HEK293 (cell line): ENCODE measurements at regions not wholly inside any gene's neighbourhood (a gene's known extent, or its start where the extent isn't known, plus 50 kb on each side); places are given as distances from the start of the nearest gene placed in this dataset.
A peak's percentile ranks its signal among the peaks of the same experiment; 100 is the strongest.

Experiments used
- CTCF ChIA-PET: fragments of 350-600 bp; formaldehyde crosslinking; extraction: SDS; loops from one replicate; lab custom pipeline; 2021; ENCODE audit warnings: antibody characterized with exemption; lab: Yijun Ruan, JAX
- POLR2A ChIA-PET: fragments of 300-600 bp; formaldehyde crosslinking; extraction: SDS; loops from one replicate; lab custom pipeline; 2020; ENCODE audit warnings: antibody characterized with exemption, inconsistent platforms; lab: Yijun Ruan, JAX
- H3K27ac ChIP-seq: fragments of 200-500 bp; sonication (Bioruptor generic); 2 replicates; pipeline ENCODE4 v1.5.1; 2014; ENCODE audit warnings: low read depth, low read length, control low read depth, inconsistent platforms; ENCODE audit errors: extremely low read depth
- H3K36me3 ChIP-seq, 2 experiments: fragments of 200-500 bp in 1 of 2; sonication (Bioruptor generic) in 1 of 2; 1 replicate in 1 of 2; 2 replicates in 1 of 2; pipeline ENCODE4 v1.5.1; 2014 to 2017; ENCODE audit warnings: inconsistent platforms in 2 of 2, low read length in 2 of 2; ENCODE audit not compliant: control insufficient read depth in 2 of 2, insufficient read depth in 1 of 2
- H3K4me1 ChIP-seq: fragments of 200-500 bp; sonication (Bioruptor generic); 2 replicates; pipeline ENCODE4 v1.5.1; 2014; ENCODE audit warnings: mild to moderate bottlenecking, low read length, inconsistent platforms; ENCODE audit not compliant: control insufficient read depth, insufficient read depth
- H3K4me3 ChIP-seq: 2 replicates; pipeline ENCODE4 v1.5.1; 2011; ENCODE audit warnings: low read depth, mild to moderate bottlenecking, control low read depth, low read length, moderate library complexity
- H3K9me3 ChIP-seq: fragments of 200-500 bp; sonication (Bioruptor generic); 2 replicates; pipeline ENCODE4 v1.5.1; 2014; ENCODE audit warnings: low read depth, low read length, inconsistent platforms; ENCODE audit not compliant: control insufficient read depth, insufficient read depth
- FEZF1 ChIP-seq: fragments of 450-650 bp; formaldehyde crosslinking; IDR thresholded peaks from 2 replicates; pipeline ENCODE4 v1.5.1; 2016; ENCODE audit warnings: missing biosample characterization, missing genetic modification characterization
- GLI2 ChIP-seq: fragments of 450-650 bp; formaldehyde crosslinking; IDR thresholded peaks from 2 replicates; pipeline ENCODE4; 2017; ENCODE audit warnings: missing biosample characterization, missing genetic modification characterization, low read depth, borderline replicate concordance
- KLF10 ChIP-seq: fragments of 450-650 bp; IDR thresholded peaks from 2 replicates; pipeline ENCODE4 v1.5.1; 2018; ENCODE audit warnings: missing biosample characterization, mild to moderate bottlenecking, missing genetic modification characterization
- KLF7 ChIP-seq: fragments of 450-650 bp; formaldehyde crosslinking; IDR thresholded peaks from 2 replicates; pipeline ENCODE4 v1.5.1; 2016; ENCODE audit warnings: missing biosample characterization, missing genetic modification characterization, borderline replicate concordance
- YY1 ChIP-seq: fragments of 450-650 bp; formaldehyde crosslinking; IDR thresholded peaks from 2 replicates; pipeline ENCODE4 v1.5.1; 2018; ENCODE audit warnings: missing biosample characterization, missing genetic modification characterization
- ZBTB1 ChIP-seq: fragments of 450-650 bp; formaldehyde crosslinking; IDR thresholded peaks from 2 replicates; pipeline ENCODE4 v1.5.1; 2016; ENCODE audit warnings: missing biosample characterization, missing genetic modification characterization
- ZBTB7A ChIP-seq: fragments of 450-650 bp; formaldehyde crosslinking; IDR thresholded peaks from 2 replicates; pipeline ENCODE4 v1.5.1; 2016; ENCODE audit warnings: low read depth, missing biosample characterization, missing genetic modification characterization
- ZNF114 ChIP-seq: fragments of 450-650 bp; formaldehyde crosslinking; IDR thresholded peaks from 2 replicates; pipeline ENCODE4 v1.5.0; 2017; ENCODE audit warnings: missing biosample characterization, missing genetic modification characterization
- ZNF184 ChIP-seq: fragments of 450-650 bp; IDR thresholded peaks from 2 replicates; pipeline ENCODE4 v1.5.1; 2018; ENCODE audit warnings: missing biosample characterization, mild to moderate bottlenecking, missing genetic modification characterization
- ZNF23 ChIP-seq: fragments of 450-650 bp; formaldehyde crosslinking; IDR thresholded peaks from 2 replicates; pipeline ENCODE4 v1.5.1; 2016; ENCODE audit warnings: missing biosample characterization, missing genetic modification characterization, borderline replicate concordance
- ZNF292 ChIP-seq: fragments of 450-650 bp; formaldehyde crosslinking; IDR thresholded peaks from 2 replicates; pipeline ENCODE4 v1.5.1; 2016; ENCODE audit warnings: low read depth, missing biosample characterization, missing genetic modification characterization, borderline replicate concordance
- ZNF324 ChIP-seq: fragments of 450-650 bp; formaldehyde crosslinking; IDR thresholded peaks from 2 replicates; pipeline ENCODE4 v1.5.1; 2016; ENCODE audit warnings: missing biosample characterization, missing genetic modification characterization
- ZNF473 ChIP-seq: fragments of 450-650 bp; formaldehyde crosslinking; IDR thresholded peaks from 2 replicates; pipeline ENCODE4 v1.5.1; 2017; ENCODE audit warnings: missing biosample characterization, missing genetic modification characterization
- ZNF501 ChIP-seq: fragments of 450-650 bp; formaldehyde crosslinking; IDR thresholded peaks from 2 replicates; pipeline ENCODE4 v1.5.1; 2016; ENCODE audit warnings: missing biosample characterization, missing genetic modification characterization
- ZNF549 ChIP-seq: fragments of 450-650 bp; IDR thresholded peaks from 2 replicates; pipeline ENCODE4 v1.5.1; 2018; ENCODE audit warnings: missing biosample characterization, missing genetic modification characterization, mild to moderate bottlenecking, inconsistent platforms, moderate library complexity
- ZNF654 ChIP-seq: fragments of 450-650 bp; formaldehyde crosslinking; IDR thresholded peaks from 2 replicates; pipeline ENCODE4 v1.5.1; 2016; ENCODE audit warnings: low read depth, missing biosample characterization, missing genetic modification characterization
- ZNF701 ChIP-seq: fragments of 450-650 bp; formaldehyde crosslinking; IDR thresholded peaks from 2 replicates; pipeline ENCODE4 v1.5.1; 2016; ENCODE audit warnings: missing biosample characterization, missing genetic modification characterization
- ZNF707 ChIP-seq: fragments of 450-650 bp; formaldehyde crosslinking; IDR thresholded peaks from 2 replicates; pipeline ENCODE4 v1.5.1; 2016; ENCODE audit warnings: missing biosample characterization, missing genetic modification characterization
- TF ChIP-seq, protein P1 (sequence below): fragments of 450-650 bp; formaldehyde crosslinking; IDR thresholded peaks from 2 replicates; pipeline ENCODE4 v1.5.1; 2016; ENCODE audit warnings: missing biosample characterization, missing genetic modification characterization, borderline replicate concordance
- TF ChIP-seq, protein P2 (sequence below): fragments of 450-650 bp; formaldehyde crosslinking; IDR thresholded peaks from 2 replicates; pipeline ENCODE4 v1.5.1; 2016; ENCODE audit warnings: missing biosample characterization, missing genetic modification characterization

DNA sequence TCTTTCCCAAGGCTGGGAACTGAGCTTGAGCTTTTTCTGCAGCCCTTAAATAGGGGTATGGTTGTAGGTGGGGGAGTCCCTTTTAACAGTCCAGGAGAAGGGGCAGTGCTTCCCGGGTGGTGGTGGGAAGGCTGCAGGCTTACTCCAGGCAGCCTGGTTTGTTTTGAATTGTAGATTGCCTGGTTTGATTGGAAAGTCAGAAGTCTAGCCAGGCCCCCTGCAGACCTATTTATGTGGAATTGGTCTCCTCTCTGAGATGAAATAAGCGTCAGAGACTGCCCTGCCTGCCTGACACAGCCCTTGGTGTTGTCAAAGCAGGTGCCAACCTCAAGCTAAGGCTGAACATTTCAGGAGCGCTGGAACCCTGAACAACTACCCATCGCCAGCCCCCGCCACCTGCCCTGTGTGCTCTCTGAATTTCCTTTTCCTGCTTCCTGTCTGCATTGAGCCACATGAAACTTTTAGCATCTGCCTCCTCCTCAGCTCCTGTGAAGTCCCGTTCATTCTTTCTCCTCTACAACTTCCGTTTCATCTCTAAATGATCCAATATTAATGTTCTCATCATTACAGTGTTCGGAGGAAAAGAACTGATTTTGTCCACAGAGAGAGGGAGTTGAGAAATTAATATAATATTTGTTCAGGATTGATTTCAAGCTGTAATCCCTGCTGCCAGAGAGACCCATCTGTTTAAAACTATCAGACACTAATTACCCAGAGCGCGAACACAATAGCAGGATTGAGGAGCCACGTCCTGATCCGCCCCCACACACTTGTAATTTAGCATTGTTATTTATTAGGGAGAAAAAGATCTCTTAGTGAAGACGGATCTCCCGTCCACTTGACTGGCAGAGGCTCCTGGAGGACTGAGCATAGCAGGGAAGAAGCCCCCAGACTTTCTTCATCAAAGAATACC is 136.5 kb downstream of the TRIM29 start:
- Histone ChIP-seq H3K4me3 (no peak overlapping the region), H3K9me3 (no peaks in the 10 kb centered on the region), H3K4me1 (no peaks in the 10 kb centered on the region), H3K27ac (no peak overlapping the region), H3K36me3 (no peaks in the 10 kb centered on the region)
- TF ChIP-seq ZNF23 (tag by site-specific recombination) = no peak
- TF ChIP-seq ZNF707 (tag by site-specific recombination) = no peak
- no peak for TF ChIP-seq ZBTB1 (tag by site-specific recombination)
- TF ChIP-seq ZNF184 (tag by site-specific recombination) = no peak
- no peak for TF ChIP-seq ZNF114 (tag by site-specific recombination)
- TF ChIP-seq KLF10 = no peak
- no peak for TF ChIP-seq ZBTB7A (tag by site-specific recombination)
- TF ChIP-seq, protein P1, sequence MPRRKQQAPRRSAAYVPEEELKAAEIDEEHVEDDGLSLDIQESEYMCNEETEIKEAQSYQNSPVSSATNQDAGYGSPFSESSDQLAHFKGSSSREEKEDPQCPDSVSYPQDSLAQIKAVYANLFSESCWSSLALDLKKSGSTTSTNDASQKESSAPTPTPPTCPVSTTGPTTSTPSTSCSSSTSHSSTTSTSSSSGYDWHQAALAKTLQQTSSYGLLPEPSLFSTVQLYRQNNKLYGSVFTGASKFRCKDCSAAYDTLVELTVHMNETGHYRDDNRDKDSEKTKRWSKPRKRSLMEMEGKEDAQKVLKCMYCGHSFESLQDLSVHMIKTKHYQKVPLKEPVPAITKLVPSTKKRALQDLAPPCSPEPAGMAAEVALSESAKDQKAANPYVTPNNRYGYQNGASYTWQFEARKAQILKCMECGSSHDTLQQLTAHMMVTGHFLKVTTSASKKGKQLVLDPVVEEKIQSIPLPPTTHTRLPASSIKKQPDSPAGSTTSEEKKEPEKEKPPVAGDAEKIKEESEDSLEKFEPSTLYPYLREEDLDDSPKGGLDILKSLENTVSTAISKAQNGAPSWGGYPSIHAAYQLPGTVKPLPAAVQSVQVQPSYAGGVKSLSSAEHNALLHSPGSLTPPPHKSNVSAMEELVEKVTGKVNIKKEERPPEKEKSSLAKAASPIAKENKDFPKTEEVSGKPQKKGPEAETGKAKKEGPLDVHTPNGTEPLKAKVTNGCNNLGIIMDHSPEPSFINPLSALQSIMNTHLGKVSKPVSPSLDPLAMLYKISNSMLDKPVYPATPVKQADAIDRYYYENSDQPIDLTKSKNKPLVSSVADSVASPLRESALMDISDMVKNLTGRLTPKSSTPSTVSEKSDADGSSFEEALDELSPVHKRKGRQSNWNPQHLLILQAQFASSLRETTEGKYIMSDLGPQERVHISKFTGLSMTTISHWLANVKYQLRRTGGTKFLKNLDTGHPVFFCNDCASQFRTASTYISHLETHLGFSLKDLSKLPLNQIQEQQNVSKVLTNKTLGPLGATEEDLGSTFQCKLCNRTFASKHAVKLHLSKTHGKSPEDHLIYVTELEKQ (tag by site-specific recombination) = no peak
- no peak for TF ChIP-seq GLI2
- TF ChIP-seq, protein P2, sequence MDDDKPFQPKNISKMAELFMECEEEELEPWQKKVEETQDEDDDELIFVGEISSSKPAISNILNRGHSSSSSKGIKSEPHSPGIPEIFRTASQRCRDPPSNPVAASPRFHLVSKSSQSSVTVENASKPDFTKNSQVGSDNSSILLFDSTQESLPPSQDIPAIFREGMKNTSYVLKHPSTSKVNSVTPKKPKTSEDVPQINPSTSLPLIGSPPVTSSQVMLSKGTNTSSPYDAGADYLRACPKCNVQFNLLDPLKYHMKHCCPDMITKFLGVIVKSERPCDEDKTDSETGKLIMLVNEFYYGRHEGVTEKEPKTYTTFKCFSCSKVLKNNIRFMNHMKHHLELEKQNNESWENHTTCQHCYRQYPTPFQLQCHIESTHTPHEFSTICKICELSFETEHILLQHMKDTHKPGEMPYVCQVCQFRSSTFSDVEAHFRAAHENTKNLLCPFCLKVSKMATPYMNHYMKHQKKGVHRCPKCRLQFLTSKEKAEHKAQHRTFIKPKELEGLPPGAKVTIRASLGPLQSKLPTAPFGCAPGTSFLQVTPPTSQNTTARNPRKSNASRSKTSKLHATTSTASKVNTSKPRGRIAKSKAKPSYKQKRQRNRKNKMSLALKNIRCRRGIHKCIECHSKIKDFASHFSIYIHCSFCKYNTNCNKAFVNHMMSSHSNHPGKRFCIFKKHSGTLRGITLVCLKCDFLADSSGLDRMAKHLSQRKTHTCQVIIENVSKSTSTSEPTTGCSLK (tag by site-specific recombination) = no peak
- no peak for TF ChIP-seq ZNF701 (tag by site-specific recombination)
- no peak for TF ChIP-seq FEZF1 (tag by site-specific recombination)
- TF ChIP-seq YY1 (tag by site-specific recombination) = no peak
- no peak for TF ChIP-seq ZNF324 (tag by site-specific recombination)
- no peak for TF ChIP-seq ZNF473
- TF ChIP-seq ZNF501 (tag by site-specific recombination) = no peak
- no peak for TF ChIP-seq ZNF292 (tag by site-specific recombination)
- TF ChIP-seq KLF7 = no peak
- ChIA-PET CTCF (interaction anchor here (0.6 to 2.2 kb wide), 6 partner anchors 10 to 346 kb away, joined by 3 to 12 read pairs (median 3); no protein-coding TSS in a partner anchor), POLR2A (no interaction called here)

DNA sequence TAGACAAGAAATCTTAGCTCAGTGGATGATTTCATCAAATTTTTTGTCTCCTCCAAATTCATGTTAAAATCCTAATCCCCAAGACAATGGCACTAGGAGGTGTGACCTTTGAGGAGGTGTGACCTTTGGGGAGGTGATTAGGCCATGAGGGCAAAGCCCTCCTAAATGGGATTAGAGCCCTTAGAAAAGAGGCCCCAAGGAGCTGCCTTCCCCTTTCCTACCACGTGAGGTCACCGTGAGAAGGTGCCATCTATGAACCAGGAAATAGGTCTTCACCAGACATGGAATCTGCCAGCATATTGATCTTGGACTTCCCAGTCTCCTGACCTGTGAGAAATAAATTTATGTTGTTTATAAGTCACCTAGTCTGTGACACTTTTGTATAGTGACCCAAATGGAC is 138.7 kb downstream of the TRIM29 start:
- no peak overlapping the region for H3K27ac ChIP-seq
- POLR2A ChIA-PET = no interaction called here
- H3K9me3 ChIP-seq = no peaks in the 10 kb centered on the region
- H3K36me3 ChIP-seq = no peaks in the 10 kb centered on the region
- H3K4me3 ChIP-seq = no peak overlapping the region
- no peak for TF ChIP-seq ZNF549 (tag by site-specific recombination)
- TF ChIP-seq ZNF654 (tag by site-specific recombination) = peak; percentile 11; the same call in 1 of the 2 replicates
- CTCF ChIA-PET = interaction anchor here (0.7 to 2.6 kb wide), 4 partner anchors 18 to 953 kb away, joined by 3 to 11 read pairs (median 4); no protein-coding TSS in a partner anchor
- H3K4me1 ChIP-seq = no peaks in the 10 kb centered on the region
